ENCODE measurements at regions not wholly inside any gene's neighbourhood (a gene's known extent, or its start where the extent isn't known, plus 50 kb on each side); places are given as distances from the start of the nearest gene placed in this dataset.
"Not testable (repeated sequence)": the region's sequence is repeated elsewhere in the genome, so short reads cannot be mapped to it uniquely, and the experiment has no call there.

DNA sequence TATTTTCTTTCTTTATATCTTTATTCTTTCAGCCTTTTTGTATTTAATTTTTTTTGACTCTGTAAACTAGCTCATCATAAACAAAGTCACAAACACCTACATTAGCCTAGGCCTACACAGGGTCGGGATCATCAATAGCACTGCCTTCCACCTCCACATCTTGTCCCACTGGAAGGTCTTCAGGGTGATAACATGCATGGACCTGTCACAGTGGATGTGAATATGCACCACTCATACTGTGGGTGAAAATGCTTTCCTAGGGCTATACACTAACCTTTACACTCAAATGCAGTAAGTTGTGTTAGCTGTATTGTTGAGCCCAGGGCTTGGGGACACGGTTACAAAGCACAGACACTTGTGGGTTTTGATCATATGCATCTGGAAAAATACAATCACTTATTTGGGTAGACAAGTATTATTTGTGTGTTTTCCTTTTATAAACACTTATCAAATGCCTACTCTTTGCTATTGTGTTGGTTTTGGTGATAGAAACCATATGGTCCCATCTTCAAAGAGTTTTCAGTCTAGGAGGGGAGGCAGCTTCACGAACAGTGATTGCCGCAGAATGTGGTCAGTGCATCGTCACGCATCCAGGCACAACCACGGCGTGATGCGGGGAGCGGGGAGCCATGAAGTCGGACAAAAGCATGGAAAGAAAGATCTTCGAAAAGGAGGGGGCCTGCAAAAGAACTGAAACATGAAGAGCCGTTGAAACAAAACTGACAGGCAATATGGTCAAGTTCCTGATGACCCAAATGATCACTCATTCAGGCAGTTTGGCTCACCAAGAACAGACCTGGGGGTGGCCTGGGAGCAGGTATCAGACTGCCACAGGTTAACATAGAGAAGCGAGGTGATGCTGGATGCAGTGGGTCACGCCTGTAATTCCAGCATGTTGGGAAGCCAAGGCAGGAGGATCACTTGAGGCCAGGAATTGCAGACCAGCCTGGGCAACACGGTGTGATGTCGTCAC lies 751.4 kb upstream of the TPTE start:
- TF ChIP-seq, protein P1, sequence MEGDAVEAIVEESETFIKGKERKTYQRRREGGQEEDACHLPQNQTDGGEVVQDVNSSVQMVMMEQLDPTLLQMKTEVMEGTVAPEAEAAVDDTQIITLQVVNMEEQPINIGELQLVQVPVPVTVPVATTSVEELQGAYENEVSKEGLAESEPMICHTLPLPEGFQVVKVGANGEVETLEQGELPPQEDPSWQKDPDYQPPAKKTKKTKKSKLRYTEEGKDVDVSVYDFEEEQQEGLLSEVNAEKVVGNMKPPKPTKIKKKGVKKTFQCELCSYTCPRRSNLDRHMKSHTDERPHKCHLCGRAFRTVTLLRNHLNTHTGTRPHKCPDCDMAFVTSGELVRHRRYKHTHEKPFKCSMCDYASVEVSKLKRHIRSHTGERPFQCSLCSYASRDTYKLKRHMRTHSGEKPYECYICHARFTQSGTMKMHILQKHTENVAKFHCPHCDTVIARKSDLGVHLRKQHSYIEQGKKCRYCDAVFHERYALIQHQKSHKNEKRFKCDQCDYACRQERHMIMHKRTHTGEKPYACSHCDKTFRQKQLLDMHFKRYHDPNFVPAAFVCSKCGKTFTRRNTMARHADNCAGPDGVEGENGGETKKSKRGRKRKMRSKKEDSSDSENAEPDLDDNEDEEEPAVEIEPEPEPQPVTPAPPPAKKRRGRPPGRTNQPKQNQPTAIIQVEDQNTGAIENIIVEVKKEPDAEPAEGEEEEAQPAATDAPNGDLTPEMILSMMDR (IDR thresholded peaks at IDR 0.05; ENCODE audit: insufficient read depth, low read length, poor library complexity, severe bottlenecking), result not testable (repeated sequence)
- not testable (repeated sequence) for TF ChIP-seq EZH2phosphoT487 (conservative IDR thresholded peaks at IDR 0.05; ENCODE audit: low read length)
